ENCODE measurements at regions not wholly inside any gene's neighbourhood (a gene's known extent, or its start where the extent isn't known, plus 50 kb on each side); places are given as distances from the start of the nearest gene placed in this dataset.
A peak's percentile ranks its signal among the peaks of the same experiment; 100 is the strongest.

DNA sequence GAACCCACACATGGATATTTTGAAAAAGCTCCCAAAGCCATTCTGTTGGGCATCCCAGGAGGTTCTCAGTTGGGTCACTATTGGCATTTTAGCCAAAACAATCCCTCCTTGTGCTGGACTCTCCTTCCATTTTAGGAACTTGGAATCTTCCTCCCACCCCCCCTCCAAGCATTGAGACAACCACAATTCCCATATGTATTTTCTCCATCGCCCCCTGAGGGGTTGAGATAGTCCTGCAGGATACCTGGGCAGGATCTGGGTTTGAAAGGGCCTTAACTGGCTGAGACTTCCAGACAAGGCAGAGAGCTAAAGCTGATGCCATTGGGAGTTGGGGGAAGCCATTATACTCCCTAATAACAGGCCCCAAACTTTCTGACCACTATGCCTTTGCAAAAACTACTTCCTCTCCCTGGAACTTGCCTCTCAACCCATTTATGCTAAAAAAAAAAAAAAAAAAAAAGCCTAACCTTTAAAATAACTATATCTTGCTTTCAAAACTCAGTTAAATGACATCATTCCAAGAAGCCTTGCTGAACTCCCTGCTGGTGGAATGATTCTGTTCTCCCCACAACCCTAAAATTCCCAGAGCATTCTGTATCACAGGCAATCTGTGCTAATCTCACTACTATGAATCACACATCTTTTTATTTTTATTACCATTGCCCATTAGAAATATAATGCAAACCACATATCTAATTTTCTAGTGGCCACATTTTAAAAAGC is 77.5 kb upstream of the PDE1C start:
- no peak for DNase-seq

GRCh38 chr7:32145911-32146310 is 75.7 kb upstream of the PDE1C start:
- DNase-seq = no peak

DNA sequence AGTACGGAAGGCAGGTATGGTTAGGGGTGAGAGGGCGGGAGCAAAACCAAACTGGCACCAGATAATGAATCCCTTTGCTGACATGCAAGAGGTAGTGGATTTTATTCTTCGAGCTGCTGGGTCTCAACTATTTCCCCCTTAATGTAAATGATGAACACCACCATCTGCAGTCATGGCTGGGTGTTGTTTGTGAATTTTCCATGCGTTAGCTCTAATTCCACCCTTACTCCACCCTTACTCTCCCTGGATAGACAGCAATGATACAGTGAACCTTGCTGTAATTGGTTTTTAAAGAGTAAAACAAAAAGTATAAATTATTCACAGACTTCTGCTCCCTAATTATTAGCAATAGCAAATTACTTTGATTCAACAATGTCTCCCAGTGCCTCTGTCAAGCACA is 74.5 kb upstream of the PDE1C start:
- DNase-seq = no peak

- no peak for DNase-seq
Observed at GRCh38 chr7:32143301-32143700, 73.1 kb upstream of the PDE1C start.

DNA sequence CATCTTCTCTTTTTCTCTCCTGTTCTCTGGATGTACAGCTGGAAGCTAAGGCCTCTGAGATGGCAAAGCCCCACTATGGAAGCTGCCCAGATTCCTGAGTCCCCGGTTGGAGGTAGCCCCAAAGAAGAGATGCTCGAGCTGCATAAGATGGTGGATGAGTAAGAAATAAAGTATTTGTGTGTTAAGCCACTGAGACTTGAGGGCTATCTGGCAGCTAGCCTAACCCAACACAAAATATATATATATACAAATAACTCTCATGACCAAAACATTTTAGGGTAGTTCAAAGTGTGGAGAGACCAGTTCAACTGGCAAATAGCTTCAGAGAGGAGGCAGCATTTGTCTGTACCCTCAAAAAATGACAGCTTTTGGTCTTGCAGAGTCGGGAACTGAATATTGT is 72.4 kb upstream of the PDE1C start:
- DNase-seq = no peak

DNA sequence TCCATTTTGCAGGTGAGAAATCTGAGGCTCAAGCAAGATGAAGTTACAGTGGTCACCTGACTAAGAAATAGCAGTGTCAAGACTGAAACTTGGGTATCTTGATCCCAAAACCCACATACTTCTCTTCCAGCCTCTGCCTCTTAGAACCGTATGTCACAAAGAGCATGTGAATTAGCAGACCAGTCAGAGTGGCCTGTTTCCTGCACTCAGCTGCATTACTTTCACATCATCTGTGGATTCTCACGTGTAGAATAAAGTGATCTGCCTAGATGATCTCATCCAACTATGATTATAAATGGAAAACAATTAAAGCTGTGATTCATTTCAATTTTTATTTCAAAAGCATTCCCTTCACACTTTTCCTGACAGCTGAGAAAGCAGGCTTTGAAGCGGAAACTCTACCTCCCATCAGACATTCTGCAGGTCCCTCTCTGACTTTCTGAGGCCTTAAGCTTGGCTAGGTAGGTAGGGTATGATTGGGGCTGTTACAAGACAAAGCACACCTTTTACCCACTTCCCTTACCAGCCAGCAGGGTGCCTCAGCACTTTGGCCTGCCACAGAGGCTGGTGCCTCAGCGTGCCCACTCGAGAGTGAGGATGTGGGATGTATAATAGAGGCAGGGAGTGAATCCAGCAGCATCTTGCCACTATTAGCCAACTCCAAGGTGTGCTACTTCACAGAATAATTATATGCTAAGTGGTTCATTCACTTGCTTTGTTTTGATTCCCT is 70.2 kb upstream of the PDE1C start:
- DNase-seq = peak in 1 of 51 donors; percentile 16

DNA sequence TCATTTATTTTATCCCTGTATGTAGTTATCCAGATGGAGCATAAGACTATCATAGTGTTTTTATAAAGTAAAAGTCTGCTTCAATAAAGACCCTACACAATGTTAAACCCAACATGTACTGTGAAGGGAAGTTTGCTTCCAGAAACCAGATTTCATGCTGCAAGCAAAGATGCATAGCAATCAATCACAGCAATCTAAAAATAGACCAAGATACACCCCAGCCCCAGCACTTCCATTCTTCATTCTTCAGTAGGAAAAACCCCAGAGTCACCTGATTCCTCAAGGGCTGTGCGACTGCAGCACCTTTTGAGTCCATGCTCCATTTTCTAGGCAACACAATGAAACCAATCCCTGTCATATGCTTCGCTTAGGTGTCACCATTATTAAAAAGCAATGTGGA is 66.9 kb upstream of the PDE1C start:
- DNase-seq = no peak

- no peak for DNase-seq
Observed at GRCh38 chr7:32131091-32131490, 60.9 kb upstream of the PDE1C start.

- no peak for DNase-seq
Observed at GRCh38 chr7:32126843-32127242, 56.6 kb upstream of the PDE1C start.

All from hypothalamus (tissue), 51 donors.